ENCODE measurements at regions not wholly inside any gene's neighbourhood (a gene's known extent, or its start where the extent isn't known, plus 50 kb on each side); places are given as distances from the start of the nearest gene placed in this dataset.

DNA sequence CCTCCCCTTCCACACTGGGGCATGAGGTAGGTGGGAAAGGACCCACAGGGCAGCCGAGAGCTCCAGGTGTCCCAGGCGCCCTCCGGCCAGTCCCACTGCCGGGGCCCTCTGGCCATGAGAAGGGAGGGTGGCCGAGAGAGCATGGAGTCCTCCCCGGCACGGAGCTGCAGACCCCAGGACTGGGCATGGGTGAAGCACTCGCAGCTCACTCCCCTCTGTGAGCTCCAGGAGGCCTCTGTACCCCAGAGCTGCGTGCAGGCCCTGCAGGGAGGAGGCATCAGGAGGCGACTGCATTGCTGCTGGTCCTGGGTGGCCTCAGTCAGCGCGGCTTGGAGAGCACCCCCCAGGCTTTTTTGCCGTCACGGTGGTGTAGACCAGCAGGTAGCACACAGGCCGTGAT is 80.1 kb upstream of the TTC34 start:
- TF ChIP-seq POLR2A (IDR thresholded peaks at IDR 0.05), result no peak
- no peak for TF ChIP-seq CTCF (IDR thresholded peaks at IDR 0.05)

Measured in adrenal gland (tissue), 5 donors.